GM18498 (cell line): ENCODE measurements at regions not wholly inside any gene's neighbourhood (a gene's known extent, or its start where the extent isn't known, plus 50 kb on each side); places are given as distances from the start of the nearest gene placed in this dataset.
"Not testable (repeated sequence)": the region's sequence is repeated elsewhere in the genome, so short reads cannot be mapped to it uniquely, and the experiment has no call there.

Source experiments
- ATAC-seq: cut with Tn5 transposase; IDR thresholded peaks from one replicate; pipeline ENCODE4 v1.9.1; 2021; ENCODE audit warnings: mild to moderate bottlenecking, moderate library complexity; ENCODE audit not compliant: unreplicated experiment

DNA sequence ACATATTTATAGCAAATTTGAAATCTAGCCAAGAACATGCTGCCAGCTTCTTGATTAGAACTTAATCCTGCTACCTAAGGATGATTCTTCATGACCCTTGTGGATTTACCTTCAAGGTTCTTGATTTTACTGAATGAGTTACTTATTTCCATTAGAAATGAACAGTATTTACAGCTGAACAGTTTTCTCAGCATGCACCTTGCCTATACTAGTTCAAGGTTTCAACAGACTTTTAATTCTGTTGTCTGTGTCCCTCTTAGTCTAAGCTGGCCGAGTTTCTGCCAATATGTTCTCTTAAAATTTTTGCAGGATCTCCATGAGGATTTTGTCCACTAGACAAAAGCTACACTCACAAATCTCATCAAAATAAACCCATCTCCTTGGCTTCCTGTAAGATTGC is 188.8 kb upstream of the ST8SIA4 start:
- ATAC-seq, result no peak

DNA sequence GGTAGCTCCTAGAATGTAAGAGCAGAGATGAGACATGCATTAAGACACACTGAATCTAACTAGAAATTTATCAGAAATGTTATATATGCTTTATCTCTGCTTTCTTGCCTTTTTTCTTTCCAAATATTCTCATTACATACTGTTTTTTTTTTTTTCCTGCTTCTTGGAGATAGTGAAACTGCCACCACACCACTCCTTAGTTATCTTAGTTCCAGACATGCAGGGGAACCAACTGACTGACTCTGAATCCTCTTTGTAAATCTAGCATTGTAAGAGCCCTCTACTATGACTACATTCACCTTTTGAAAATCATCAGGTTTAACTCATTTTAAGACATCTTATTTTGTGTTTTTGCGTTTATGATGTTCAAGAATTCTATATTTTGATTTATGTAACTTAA is 181.3 kb upstream of the ST8SIA4 start:
- ATAC-seq, result no peak

DNA sequence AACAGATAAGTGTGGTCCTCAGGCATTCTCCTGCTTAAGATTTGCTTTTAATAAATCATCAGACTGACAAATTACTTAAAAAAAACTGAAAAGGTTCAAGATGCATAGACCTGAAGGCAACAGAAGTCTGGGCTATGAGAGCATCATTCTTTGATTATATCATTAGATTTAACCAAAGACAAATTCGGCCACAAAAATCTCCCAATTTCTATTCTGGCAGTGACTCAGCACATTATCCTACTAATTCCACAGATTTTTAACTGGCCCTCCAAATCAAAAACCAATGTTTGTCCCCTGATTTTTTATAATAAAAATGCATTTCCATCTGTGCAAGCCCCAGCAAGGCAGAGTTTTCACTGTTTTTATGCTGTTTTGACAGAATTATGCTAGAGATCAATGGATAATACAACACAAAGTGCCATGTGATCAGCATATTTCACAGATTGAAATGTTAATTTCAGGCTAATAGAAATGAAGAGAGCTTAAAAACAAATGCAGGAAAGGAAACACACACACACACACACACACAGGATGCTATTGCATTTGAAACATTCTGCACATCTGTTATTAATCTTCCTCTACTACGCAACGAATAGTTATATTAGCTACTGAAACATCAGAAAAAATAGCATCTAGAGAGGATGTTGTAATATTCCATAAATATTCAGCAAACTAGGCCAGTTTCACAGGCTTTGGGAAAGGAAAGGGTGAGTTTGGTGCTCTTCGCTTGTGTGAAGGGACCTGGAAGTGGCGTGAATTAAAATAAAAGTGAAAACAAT is 177.6 kb upstream of the ST8SIA4 start:
- ATAC-seq, result no peak

DNA sequence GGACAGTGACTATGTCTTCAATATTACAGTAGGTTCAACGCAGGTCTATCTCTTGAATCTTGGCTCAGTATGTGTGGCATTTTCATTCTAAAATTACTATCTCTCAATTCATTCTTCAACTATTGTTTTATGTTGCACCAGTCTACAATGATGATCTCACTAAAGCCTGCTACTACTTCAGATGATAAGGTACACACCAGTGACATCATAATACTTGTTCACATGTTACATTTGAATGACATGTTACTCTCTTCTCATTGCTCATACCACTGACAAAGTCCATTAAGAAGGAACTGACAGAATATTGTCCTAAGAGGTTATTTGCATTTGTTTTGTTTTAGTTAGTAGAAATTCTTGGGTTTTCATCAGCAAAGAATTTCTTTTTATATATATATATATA is 165.2 kb upstream of the ST8SIA4 start:
- ATAC-seq, result no peak

DNA sequence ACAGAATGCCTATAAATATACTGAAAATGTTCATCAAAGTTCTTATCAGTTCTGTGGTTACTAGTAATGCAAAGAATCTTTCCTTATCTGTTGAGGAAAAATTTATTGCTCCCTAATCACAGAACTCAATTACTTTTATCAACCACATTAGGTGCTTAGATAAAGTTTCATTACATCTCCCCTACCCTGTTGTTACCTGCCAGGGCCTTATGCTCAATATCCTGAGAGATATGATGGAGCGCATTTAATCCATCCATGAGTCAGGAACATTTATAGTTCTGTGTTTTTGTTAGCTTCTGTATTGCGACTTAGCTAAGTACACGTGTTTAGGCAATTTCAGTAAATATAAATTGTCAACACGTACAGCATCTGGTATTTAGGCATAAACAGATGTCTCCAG is 164.3 kb upstream of the ST8SIA4 start:
- no peak for ATAC-seq

DNA sequence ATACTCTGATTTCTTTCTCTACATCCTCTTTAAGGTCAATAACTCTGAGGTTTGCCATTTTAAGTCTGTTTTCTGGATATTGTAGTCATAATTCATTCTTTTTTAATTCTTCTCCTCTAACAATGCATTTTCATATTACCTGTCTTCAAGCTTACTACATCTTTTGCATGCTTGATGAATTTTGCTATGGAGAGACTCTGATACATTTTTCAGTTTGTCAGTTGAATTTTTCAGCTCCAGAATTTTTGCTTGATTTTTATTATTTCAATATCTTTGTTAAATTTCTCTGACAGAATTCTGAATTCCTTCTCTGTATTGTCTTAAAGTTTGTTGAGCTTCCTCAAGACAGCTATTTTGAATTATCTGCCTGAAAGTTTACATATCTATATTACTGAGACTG is 159.8 kb upstream of the ST8SIA4 start:
- ATAC-seq, result no peak

DNA sequence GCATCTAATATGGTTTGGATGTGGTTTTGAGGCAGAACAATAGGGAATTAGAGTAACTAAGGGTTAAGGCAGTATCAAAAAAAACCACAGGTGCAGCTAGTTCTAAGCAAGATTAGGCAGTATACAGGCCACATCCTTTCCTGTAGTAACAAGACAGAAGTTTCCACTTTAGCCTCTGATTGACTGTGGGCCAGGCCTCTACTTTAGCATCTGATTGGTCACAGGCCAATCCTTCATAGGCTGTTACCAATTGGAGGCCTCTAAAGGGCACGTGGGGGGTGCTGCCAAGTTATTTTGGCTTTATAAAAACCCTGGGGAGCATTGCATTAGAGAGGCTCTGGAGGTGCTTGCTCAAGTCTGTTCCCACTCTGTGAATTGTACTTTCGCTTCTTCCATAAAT is 144.1 kb upstream of the ST8SIA4 start:
- peak; percentile 53 for ATAC-seq

DNA sequence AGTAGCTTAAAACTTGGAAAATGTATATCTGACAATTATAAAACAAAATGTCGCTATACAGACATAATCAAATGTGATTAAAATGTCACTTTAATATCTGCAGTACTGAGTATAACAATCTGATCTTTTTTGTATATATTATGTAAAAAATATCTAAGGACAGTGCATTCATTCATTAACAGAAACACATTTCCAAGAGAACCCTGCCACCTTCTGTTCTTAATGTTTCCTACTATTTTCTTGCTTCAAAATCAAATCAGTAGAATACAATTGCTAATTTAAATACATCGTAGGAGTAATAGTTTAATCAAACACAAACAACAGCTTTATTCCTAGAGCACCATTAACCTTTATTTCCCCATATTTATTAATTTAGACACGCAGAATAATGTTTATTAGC is 142.6 kb upstream of the ST8SIA4 start:
- ATAC-seq, result no peak

DNA sequence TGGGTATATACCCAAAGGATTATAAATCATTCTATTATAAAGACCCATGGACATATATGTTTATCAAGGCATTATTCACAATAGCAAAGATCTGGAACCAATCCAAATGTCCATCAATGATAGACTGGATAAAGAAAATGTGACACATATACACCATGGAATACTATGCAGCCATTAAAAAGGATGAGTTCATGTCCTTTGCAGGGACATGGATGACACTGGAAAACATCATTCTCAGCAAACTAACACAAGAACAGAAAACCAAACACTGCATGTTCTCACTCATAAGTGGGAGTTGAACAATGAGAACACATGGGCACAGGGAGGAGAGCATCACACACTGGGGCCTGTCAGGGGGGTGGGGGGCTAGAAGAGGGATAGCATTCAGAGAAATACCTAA is 136.9 kb upstream of the ST8SIA4 start:
- ATAC-seq, result not testable (repeated sequence)

DNA sequence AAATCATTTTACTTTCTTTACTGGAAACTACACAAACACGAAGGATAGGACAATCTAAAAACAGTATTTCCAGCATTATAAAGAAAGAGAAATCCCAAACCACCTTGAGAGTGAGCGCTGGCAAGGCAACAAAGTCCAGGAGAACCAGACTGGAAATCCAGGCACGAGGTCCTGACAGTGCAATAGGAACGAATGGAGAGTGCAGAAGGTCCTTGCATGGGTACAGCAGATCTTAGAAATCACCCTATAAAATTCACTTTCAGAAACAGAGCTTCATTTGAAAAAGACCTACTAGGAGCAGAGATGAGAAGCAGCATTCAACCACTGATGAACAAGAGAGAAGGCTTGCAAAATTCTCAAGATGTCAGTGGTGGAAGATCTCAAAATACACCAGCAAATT is 133.7 kb upstream of the ST8SIA4 start:
- ATAC-seq, result no peak

DNA sequence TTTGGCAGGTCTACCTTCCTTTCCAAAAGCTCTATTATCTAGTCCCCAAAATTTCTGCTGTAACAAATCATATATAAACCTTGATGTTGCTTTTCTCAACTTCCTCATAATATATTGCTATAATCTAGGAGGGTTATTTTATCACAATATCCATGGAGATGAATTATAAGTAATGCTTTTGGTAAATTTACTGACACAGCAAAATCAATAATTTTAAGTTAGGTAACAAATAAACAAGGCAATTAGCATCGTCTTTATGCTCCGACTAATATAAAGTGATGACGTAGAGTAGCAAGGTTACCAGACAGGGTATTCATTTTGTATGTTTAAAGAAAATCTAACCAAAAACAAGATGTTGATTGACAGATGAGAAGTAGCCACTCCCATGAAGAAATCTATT is 132.3 kb upstream of the ST8SIA4 start:
- ATAC-seq, result no peak

DNA sequence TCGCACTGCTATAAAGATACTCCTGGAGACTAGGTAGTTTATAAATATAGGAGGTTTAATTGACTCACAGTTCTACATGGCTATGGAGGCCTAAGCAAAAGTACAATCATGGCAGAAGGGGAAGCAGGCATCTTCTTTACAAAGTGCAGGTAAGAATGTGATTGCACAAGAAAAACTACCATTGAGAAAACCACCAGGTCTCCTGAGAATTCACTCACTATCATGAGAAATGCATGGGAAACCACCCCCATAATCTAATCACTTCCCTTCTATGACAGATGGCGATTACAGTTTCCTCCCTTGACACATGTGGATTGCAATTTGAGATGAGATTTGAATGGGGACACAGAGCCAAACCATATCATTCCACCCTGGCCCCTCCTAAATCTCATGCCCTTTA is 121.2 kb upstream of the ST8SIA4 start:
- ATAC-seq, result no peak

DNA sequence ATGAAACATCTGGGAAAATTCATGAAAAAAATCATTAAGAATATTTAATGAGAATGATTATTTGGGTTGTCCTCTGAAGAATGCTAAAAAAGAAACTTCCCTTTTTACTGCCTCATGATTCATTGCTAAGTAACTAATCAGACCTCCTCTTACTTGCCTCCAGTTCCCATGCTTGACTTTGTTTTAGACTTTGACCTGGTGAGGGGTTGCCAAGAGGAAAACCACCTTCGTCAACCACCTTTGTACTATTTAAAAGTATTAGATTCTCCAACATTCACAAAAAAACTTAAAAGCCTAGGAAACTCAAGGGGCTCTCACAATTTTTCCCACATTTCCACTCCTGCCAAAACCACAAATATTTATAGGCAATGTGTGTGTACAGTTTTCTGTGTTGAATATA is 115.2 kb upstream of the ST8SIA4 start:
- ATAC-seq, result no peak

DNA sequence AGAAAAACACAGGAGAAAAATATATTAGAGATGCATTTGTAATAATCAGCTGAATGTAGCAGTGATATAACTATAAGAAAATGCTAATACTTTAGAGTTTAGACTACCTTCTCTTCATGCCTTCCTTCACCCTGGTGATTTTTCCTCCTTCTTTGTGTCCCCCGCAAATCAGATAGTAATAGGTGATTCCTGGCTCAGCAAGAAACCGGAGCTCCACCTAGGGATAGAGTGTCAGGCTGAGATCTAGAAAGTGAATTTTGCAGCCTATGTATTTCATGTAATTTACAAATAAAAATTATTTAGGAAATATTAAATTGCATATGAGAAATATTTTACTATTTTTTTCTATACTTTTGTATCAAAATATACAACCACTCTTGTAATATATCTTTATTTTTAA is 109.8 kb upstream of the ST8SIA4 start:
- ATAC-seq, result no peak

DNA sequence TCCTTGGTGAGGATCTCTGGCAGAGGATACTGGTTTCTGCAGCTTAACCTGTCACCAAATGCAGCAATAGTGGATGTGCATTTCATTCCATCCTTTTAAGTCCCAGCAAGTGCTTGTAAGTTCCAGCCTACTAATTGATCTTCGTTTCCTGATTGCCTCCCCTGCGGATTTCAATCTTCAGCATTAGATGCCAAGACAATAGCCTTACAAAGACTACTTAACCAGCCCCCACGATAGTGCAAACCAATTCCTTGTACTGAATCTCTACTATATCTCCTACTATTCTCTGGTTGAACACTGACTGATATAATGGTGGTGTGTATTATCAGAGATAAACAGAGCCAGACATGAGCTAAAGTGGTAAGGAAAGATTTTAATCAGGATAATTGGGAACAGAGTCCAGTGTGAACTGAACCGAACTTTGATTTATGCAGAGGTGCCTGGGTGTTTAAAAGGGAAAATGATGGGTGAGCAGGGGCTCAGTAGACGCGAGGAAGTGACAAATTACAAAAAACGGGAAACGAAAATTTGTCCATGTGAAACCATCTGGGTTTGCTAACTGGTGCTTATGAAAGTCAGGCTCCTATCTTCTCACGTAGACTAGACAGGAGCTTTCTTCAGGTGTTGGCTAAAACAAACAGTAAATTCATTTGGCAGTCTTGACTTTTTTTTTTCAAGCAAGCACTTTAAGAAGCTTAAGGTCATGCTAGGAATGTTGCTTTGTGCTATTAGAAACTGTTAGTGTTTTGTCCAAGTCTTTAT is 106.9 kb upstream of the ST8SIA4 start:
- peak; percentile 65 for ATAC-seq

DNA sequence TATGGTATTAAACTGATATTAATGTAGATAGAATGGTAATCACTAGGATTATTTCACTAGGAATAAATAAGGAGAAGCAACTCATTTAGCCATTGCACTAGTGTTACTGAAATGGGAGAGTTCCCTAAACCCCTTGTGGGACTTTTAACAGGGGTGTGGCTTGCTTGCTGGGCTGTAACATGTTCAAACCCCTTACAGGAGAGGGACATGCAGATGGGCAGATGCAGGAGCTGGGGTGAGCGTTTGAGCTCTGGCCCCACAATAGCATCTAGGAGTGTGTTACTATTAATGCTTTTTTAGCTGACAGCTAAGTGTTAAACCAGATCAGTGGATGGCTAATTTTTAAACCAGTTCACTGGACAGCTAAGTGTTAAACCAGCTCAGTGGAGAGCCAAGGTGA is 89.3 kb upstream of the ST8SIA4 start:
- no peak for ATAC-seq

DNA sequence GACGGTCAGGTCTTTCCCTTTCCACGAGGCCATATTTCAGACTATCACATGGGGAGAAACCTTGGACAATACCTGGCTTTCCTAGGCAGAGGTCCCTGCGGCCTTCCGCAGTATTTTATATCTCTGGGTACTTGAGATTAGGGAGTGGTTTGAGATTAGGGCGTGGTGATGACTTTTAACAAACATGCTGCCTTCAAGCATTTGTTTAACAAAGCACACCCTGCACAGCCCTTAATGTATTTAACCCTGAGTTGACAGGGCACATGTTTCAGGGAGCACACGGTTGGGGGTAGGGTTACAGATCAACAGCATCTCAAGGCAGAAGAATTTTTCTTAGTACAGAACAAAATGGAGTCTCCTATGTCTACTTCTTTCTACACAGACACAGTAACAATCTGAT is 80.5 kb upstream of the ST8SIA4 start:
- not testable (repeated sequence) for ATAC-seq

DNA sequence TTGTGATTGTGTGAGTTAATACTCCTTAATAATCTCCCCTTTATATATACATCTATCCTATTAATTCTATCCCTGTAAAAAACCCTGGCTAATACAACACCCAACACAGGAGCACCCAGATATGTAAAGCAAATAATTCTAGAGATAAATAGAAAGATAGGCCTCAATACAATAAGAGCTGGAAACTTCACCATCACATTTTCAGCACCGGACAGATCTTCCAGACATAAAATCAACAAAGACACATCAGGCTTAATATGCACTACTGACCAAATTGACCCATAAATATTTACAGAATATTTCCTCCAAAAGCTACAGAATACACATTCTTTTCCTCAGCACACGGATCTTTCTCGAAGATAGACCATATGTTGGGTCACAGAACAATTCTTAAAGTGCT is 71.0 kb upstream of the ST8SIA4 start:
- ATAC-seq, result no peak

DNA sequence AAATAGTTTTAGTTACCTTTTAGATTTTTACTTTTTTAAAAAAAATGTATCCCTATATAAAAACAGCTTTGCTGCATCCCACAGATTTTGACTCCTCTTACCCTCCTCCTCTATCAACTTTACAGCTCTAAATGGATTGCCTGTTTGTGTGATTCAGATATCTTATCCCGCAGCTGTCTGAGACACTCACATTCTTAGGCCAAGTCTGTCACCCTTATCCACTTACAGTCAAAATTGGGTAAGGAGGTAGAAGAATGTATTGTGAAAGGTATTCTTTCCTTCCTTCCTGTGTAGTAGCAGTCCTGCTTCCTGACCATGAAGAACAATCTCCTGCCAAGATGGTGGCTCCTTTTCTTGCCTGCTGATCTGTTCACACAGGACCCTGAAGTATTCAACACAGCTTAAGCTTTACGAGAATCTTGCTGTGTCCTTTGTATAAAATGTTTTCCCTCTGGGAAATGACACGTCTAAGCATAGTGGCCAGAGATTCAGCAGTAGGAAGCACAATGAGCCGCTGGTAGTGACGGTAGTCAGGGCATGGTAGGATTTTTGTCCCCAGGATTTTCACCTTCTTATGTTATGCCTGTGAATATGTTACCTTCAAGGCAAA is 67.7 kb upstream of the ST8SIA4 start:
- no peak for ATAC-seq

DNA sequence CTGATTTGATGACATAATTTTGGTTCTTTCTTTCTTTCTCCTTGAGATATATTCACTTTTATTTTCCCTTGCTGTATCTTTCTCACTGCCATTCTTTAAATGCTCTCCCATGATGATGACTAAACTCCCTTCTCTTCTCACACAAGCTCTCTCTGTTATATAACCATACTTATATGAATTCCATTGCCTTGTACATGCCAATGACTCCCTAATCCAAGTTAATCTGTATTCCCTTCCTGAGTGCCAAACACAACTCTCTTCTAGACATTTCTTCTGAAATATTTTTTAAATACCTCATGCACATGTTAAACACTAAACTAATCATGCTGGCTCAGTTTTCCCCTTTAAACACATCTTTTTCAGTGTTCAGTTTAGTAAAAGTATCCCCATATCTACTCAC is 62.2 kb upstream of the ST8SIA4 start:
- no peak for ATAC-seq
